ENCODE measurements at regions not wholly inside any gene's neighbourhood (a gene's known extent, or its start where the extent isn't known, plus 50 kb on each side); places are given as distances from the start of the nearest gene placed in this dataset.

- TF ChIP-seq CTCF (IDR thresholded peaks at IDR 0.05) (no peak), POLR2A (IDR thresholded peaks at IDR 0.05) (no peak), EP300 (IDR thresholded peaks at IDR 0.05) (no peak), POLR2AphosphoS5 (IDR thresholded peaks at IDR 0.05) (no peak)
Measured at GRCh38 chr1:71135571-71135970, 54.7 kb upstream of the ZRANB2 start.
